ENCODE measurements at regions not wholly inside any gene's neighbourhood (a gene's known extent, or its start where the extent isn't known, plus 50 kb on each side); places are given as distances from the start of the nearest gene placed in this dataset.
"Not testable (repeated sequence)": the region's sequence is repeated elsewhere in the genome, so short reads cannot be mapped to it uniquely, and the experiment has no call there.

GRCh38 chr6:61622601-61623000 is 663.4 kb downstream of the KHDRBS2 start:
- no peaks in the 10 kb centered on the region for H3K27me3 Mint-ChIP-seq (ENCODE audit: insufficient read depth)
- peaks cover 54% of the 10 kb centered on the region for H3K9me3 Mint-ChIP-seq

GRCh38 chr6:61614119-61614518 is 671.9 kb downstream of the KHDRBS2 start:
- no peaks in the 10 kb centered on the region for H3K36me3 Mint-ChIP-seq (ENCODE audit: low read depth)
- H3K9me3 Mint-ChIP-seq: peaks cover 10% of the 10 kb centered on the region
- H3K4me1 Mint-ChIP-seq (ENCODE audit: low read depth): no peaks in the 10 kb centered on the region
- H3K27ac Mint-ChIP-seq: no peak overlapping the region
- TF ChIP-seq CTCF (IDR thresholded peaks at IDR 0.05): no peak
- no peak overlapping the region for H3K4me3 Mint-ChIP-seq
- H3K27me3 Mint-ChIP-seq (ENCODE audit: insufficient read depth): no peaks in the 10 kb centered on the region
- no peak for DNase-seq

More at GRCh38 chr6:61622601-61623000, 663.4 kb downstream of the KHDRBS2 start:
- DNase-seq: no peak
- TF ChIP-seq CTCF (IDR thresholded peaks at IDR 0.05): no peak
- H3K27ac Mint-ChIP-seq: no peak overlapping the region
- H3K4me3 Mint-ChIP-seq: no peak overlapping the region
- H3K4me1 Mint-ChIP-seq (ENCODE audit: low read depth): no peaks in the 10 kb centered on the region
- H3K36me3 Mint-ChIP-seq (ENCODE audit: low read depth): no peaks in the 10 kb centered on the region

- peaks cover 2% of the 10 kb centered on the region; the same call in 1 of the 2 replicates for H3K27me3 Mint-ChIP-seq (ENCODE audit: insufficient read depth)
- no peak overlapping the region for H3K4me3 Mint-ChIP-seq
- no peak for TF ChIP-seq CTCF (IDR thresholded peaks at IDR 0.05)
- H3K27ac Mint-ChIP-seq: no peak overlapping the region
- DNase-seq: no peak
- H3K36me3 Mint-ChIP-seq (ENCODE audit: low read depth): no peaks in the 10 kb centered on the region
- H3K9me3 Mint-ChIP-seq: peaks cover 52% of the 10 kb centered on the region
- no peaks in the 10 kb centered on the region for H3K4me1 Mint-ChIP-seq (ENCODE audit: low read depth)
Measured at GRCh38 chr6:61606500-61606899, 679.5 kb downstream of the KHDRBS2 start.

GRCh38 chr6:61605851-61606250 is 680.2 kb downstream of the KHDRBS2 start:
- H3K4me1 Mint-ChIP-seq (ENCODE audit: low read depth); H3K27ac Mint-ChIP-seq; H3K27me3 Mint-ChIP-seq (ENCODE audit: insufficient read depth); H3K36me3 Mint-ChIP-seq (ENCODE audit: low read depth); DNase-seq; H3K4me3 Mint-ChIP-seq: not testable (repeated sequence)
- peaks cover 57% of the 10 kb centered on the region for H3K9me3 Mint-ChIP-seq

- peaks cover 65% of the 10 kb centered on the region for H3K9me3 Mint-ChIP-seq
- not testable (repeated sequence) for H3K36me3 Mint-ChIP-seq (ENCODE audit: low read depth); DNase-seq; H3K4me3 Mint-ChIP-seq; H3K27me3 Mint-ChIP-seq (ENCODE audit: insufficient read depth); H3K27ac Mint-ChIP-seq; H3K4me1 Mint-ChIP-seq (ENCODE audit: low read depth)
Measured at GRCh38 chr6:61602171-61602570, 683.9 kb downstream of the KHDRBS2 start.

- H3K4me3 Mint-ChIP-seq: no peak overlapping the region
- H3K4me1 Mint-ChIP-seq (ENCODE audit: low read depth): no peaks in the 10 kb centered on the region
- no peaks in the 10 kb centered on the region for H3K36me3 Mint-ChIP-seq (ENCODE audit: low read depth)
- H3K9me3 Mint-ChIP-seq: peaks cover 28% of the 10 kb centered on the region
- H3K27ac Mint-ChIP-seq: no peak overlapping the region
- no peak for TF ChIP-seq CTCF (IDR thresholded peaks at IDR 0.05)
- no peaks in the 10 kb centered on the region for H3K27me3 Mint-ChIP-seq (ENCODE audit: insufficient read depth)
- DNase-seq: no peak
Measured at GRCh38 chr6:61592238-61592637, 693.8 kb downstream of the KHDRBS2 start.

- peaks cover 37% of the 10 kb centered on the region for H3K9me3 Mint-ChIP-seq
- no peak overlapping the region for H3K27ac Mint-ChIP-seq
- H3K4me1 Mint-ChIP-seq (ENCODE audit: low read depth): no peaks in the 10 kb centered on the region
- H3K36me3 Mint-ChIP-seq (ENCODE audit: low read depth): no peaks in the 10 kb centered on the region
- H3K4me3 Mint-ChIP-seq: no peak overlapping the region
- DNase-seq: no peak
- peaks cover 2% of the 10 kb centered on the region; the same call in 1 of the 2 replicates for H3K27me3 Mint-ChIP-seq (ENCODE audit: insufficient read depth)
- TF ChIP-seq CTCF (IDR thresholded peaks at IDR 0.05): no peak
Measured at GRCh38 chr6:61586934-61587537, 699.0 kb downstream of the KHDRBS2 start.
